Endothelial cell of umbilical vein (primary cell): ENCODE measurements at regions not wholly inside any gene's neighbourhood (a gene's known extent, or its start where the extent isn't known, plus 50 kb on each side); places are given as distances from the start of the nearest gene placed in this dataset.

Source experiments
- BruUV-seq: library from RNA; stranded (reverse); fragments of 400-500 nt; replicated peaks from 2 replicates; lab custom pipeline; 2021; lab: Mats Ljungman, UMichigan
- CTCF ChIA-PET: fragments of 300-600, 350-600 bp; sonication (Branson Sonifier 250); formaldehyde crosslinking; loops from one replicate; lab custom pipeline; 2021; ENCODE audit warnings: antibody characterized with exemption, inconsistent platforms; lab: Charles Lee
- POLR2A ChIA-PET: fragments of 300-600, 350-600 bp; sonication (Branson Sonifier 250); formaldehyde crosslinking; loops from one replicate; lab custom pipeline; 2021; ENCODE audit warnings: antibody characterized with exemption, inconsistent platforms; lab: Charles Lee
- DNase-seq: peaks from one replicate; pipeline ENCODE4 v3.0.0-alpha.2; 2011; ENCODE audit warnings: low read depth, low spot score
- FAIRE-seq: peaks from 2 replicates; lab custom pipeline; 2011; peaks lifted over from hg19 to GRCh38; lab: Jason Lieb, UNC
- H2AFZ ChIP-seq: 2 replicates; pipeline ENCODE4 v1.6.0; 2012; ENCODE audit warnings: low read depth, low read length, control low read depth, inconsistent platforms
- H3K27ac ChIP-seq: 2 replicates; pipeline ENCODE4 v1.5.1; 2011; ENCODE audit warnings: low read depth, mild to moderate bottlenecking, control low read depth, low read length, moderate library complexity; ENCODE audit not compliant: insufficient read depth
- H3K27me3 ChIP-seq, 2 experiments: 2 replicates each; pipeline versions ENCODE4 v1.6.0 to v1.6.1; 2011; ENCODE audit warnings: low read length in 2 of 2, mixed read lengths in 1 of 2; ENCODE audit not compliant: control insufficient read depth in 2 of 2, insufficient read depth in 2 of 2
- H3K36me3 ChIP-seq, 2 experiments: 2 replicates in 1 of 2; 3 replicates in 1 of 2; pipeline ENCODE4 v1.5.1; 2011; ENCODE audit warnings: low read length in 2 of 2, mild to moderate bottlenecking in 1 of 2, moderate library complexity in 1 of 2; ENCODE audit not compliant: control insufficient read depth in 2 of 2, insufficient read depth in 2 of 2; ENCODE audit errors: extremely low read depth in 1 of 2
- H3K4me1 ChIP-seq: 3 replicates; pipeline ENCODE4 v1.5.1; 2011; ENCODE audit warnings: mild to moderate bottlenecking, low read length; ENCODE audit not compliant: control insufficient read depth, insufficient read depth; ENCODE audit errors: extremely low read depth
- H3K4me2 ChIP-seq: 2 replicates; pipeline ENCODE4 v1.6.1; 2011; ENCODE audit warnings: low read length, control low read depth, mixed read lengths; ENCODE audit not compliant: insufficient read depth
- H3K4me3 ChIP-seq, 3 experiments: fragments of 200-600 bp in 1 of 3; sonication (generic), shearing (Covaris generic) in 1 of 3; replicated peaks in 1 of 3; 2 replicates each; pipeline ENCODE4 v1.5.1; 2011 to 2016; ENCODE audit warnings: control low read depth in 3 of 3, low read length in 3 of 3, mild to moderate bottlenecking in 2 of 3, inconsistent platforms in 1 of 3, low read depth in 1 of 3, moderate library complexity in 1 of 3; ENCODE audit not compliant: insufficient read depth in 1 of 3
- H3K79me2 ChIP-seq: 2 replicates; pipeline ENCODE4 v1.6.0; 2012; ENCODE audit warnings: low read length, inconsistent platforms; ENCODE audit not compliant: control insufficient read depth, insufficient read depth
- H3K9ac ChIP-seq: replicated peaks from 2 replicates; pipeline ENCODE3; 2011; ENCODE audit warnings: low read length, control low read depth; ENCODE audit not compliant: insufficient read depth; ENCODE audit errors: extremely low read depth
- H3K9me1 ChIP-seq: replicated peaks from 3 replicates; pipeline ENCODE4 v1.6.0; 2011; ENCODE audit warnings: mild to moderate bottlenecking, low read length; ENCODE audit not compliant: control insufficient read depth, insufficient read depth; ENCODE audit errors: extremely low read depth
- H3K9me3 ChIP-seq: replicated peaks from 2 replicates; pipeline ENCODE4 v1.5.1; 2012; ENCODE audit warnings: low read length, inconsistent platforms; ENCODE audit not compliant: control insufficient read depth, insufficient read depth
- H4K20me1 ChIP-seq: replicated peaks from 2 replicates; pipeline ENCODE3; 2011; ENCODE audit warnings: mild to moderate bottlenecking, low read length; ENCODE audit not compliant: control insufficient read depth, insufficient read depth; ENCODE audit errors: extremely low read depth
- CTCF ChIP-seq, 2 donors: IDR thresholded peaks; 1 replicate in 1 of 2; 2 replicates in 1 of 2; pipeline ENCODE4 v1.5.1; 2011; ENCODE audit warnings: low read length in 2 of 2, mild to moderate bottlenecking in 2 of 2, moderate library complexity in 2 of 2, control low read depth in 1 of 2, inconsistent platforms in 1 of 2, low read depth in 1 of 2; ENCODE audit not compliant: insufficient read depth in 1 of 2; ENCODE audit errors: extremely low read depth in 1 of 2
- JUN ChIP-seq: IDR thresholded peaks from 2 replicates; pipeline ENCODE4 v1.6.1; 2011; ENCODE audit warnings: borderline replicate concordance, low read depth; ENCODE audit not compliant: insufficient read length, insufficient read depth
- POLR2AphosphoS5 ChIP-seq: IDR thresholded peaks from 2 replicates; pipeline ENCODE4 v1.6.1; 2012; ENCODE audit warnings: low read depth, mild to moderate bottlenecking, control low read depth, low read length, moderate library complexity; ENCODE audit not compliant: insufficient read depth
- dilution Hi-C: fragments of 300-500 bp; cut with MboI; formaldehyde crosslinking; loops from one replicate; pipeline ENCODE4 v1.15.0; 2019; ENCODE audit warnings: low sequenced_read_pairs; ENCODE audit not compliant: extremely low pct_ligation_motif_present
- intact Hi-C: fragments of 100-400 bp; cut with micrococcal nuclease; formaldehyde crosslinking; loops from one replicate; pipeline ENCODE4 v1.10.0; 2022

GRCh38 chr14:22131749-22132476 lies 457.1 kb downstream of the DAD1 start:
- POLR2A ChIA-PET = no interaction called here
- BruUV-seq = no TSS peak
- DNase-seq (no peak), FAIRE-seq (no peak)
- TF ChIP-seq JUN = no peak
- TF ChIP-seq CTCF (IDR thresholded peaks at IDR 0.05; ENCODE audit: extremely low read depth in 1 of 2, insufficient read depth in 1 of 2, low read depth in 1 of 2, low read length in 2 of 2) = peak; percentile 45 to 51
- no peaks in the 10 kb centered on the region for H3K9me3 ChIP-seq
- no peak overlapping the region for H2AFZ ChIP-seq
- H3K36me3 ChIP-seq = no peaks in the 10 kb centered on the region
- intact Hi-C loops (no loop called here), dilution Hi-C loops (no loop called here)
- no peak overlapping the region for H3K4me2 ChIP-seq
- peaks cover 0 to 9% of the 10 kb centered on the region in 2 experiments for H3K27me3 ChIP-seq
- H4K20me1 ChIP-seq = no peaks in the 10 kb centered on the region
- no peak overlapping the region for H3K27ac ChIP-seq
- no peaks in the 10 kb centered on the region for H3K79me2 ChIP-seq
- CTCF ChIA-PET = interaction anchor here (0.9 to 1.9 kb wide), 5 partner anchors 9 to 154 kb away, joined by 3 to 8 read pairs (median 6); no protein-coding TSS in a partner anchor
- H3K9ac ChIP-seq = no peak overlapping the region
- H3K9me1 ChIP-seq = no peaks in the 10 kb centered on the region
- no peak overlapping the region for H3K4me3 ChIP-seq
- H3K4me1 ChIP-seq = no peaks in the 10 kb centered on the region

- no peaks in the 10 kb centered on the region for H3K36me3 ChIP-seq
- no peak overlapping the region for H3K9ac ChIP-seq
- no peak for DNase-seq
- no TSS peak for BruUV-seq
- H3K79me2 ChIP-seq = no peaks in the 10 kb centered on the region
- FAIRE-seq = no peak
- H3K4me1 ChIP-seq = no peaks in the 10 kb centered on the region
- no peak overlapping the region for H2AFZ ChIP-seq
- peaks cover 6 to 29% of the 10 kb centered on the region in 2 experiments for H3K27me3 ChIP-seq
- ChIA-PET CTCF (interaction anchor here (2.6 to 5.2 kb wide), 2 partner anchors 8 to 12 kb away, joined by 6 to 27 read pairs; no protein-coding TSS in a partner anchor), POLR2A (no interaction called here)
- H3K9me3 ChIP-seq = no peaks in the 10 kb centered on the region
- dilution Hi-C loops = no loop called here
- no peak overlapping the region for H3K4me2 ChIP-seq
- H3K4me3 ChIP-seq = no peak overlapping the region
- TF ChIP-seq POLR2AphosphoS5 = no peak
- no peaks in the 10 kb centered on the region for H4K20me1 ChIP-seq
- H3K9me1 ChIP-seq = no peaks in the 10 kb centered on the region
- intact Hi-C loops = no loop called here
- H3K27ac ChIP-seq = no peak overlapping the region
Observed at GRCh38 chr14:22124073-22124613, 450.5 kb upstream of the OR4E1 start.
